ENCODE measurements at regions not wholly inside any gene's neighbourhood (a gene's known extent, or its start where the extent isn't known, plus 50 kb on each side); places are given as distances from the start of the nearest gene placed in this dataset.

DNA sequence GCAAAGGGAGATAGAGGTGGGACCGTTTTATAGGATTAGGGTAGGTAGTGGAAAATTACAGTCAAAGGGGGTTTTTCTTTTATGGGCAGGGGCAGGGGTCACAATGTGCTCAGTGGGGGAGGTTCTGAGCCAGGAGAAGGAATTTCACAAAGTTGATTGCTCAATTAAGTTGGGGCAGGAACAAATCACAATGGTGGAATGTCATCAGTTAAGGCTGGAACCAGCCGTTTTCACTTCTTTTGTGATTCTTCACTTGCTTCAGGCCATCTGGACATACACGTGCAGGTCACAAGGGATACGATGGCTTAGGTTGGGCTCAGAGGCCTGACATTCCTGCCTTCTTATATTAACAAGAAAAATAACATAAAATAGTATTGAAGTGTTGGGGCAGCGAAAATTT lies 453.8 kb downstream of the VGLL3 start:
- TF ChIP-seq POLR2AphosphoS5 (IDR thresholded peaks at IDR 0.05) (no peak), POLR2A (IDR thresholded peaks at IDR 0.05) (no peak), CTCF (IDR thresholded peaks at IDR 0.05) (no peak)
